AG08395 (cell line): ENCODE measurements at regions not wholly inside any gene's neighbourhood (a gene's known extent, or its start where the extent isn't known, plus 50 kb on each side); places are given as distances from the start of the nearest gene placed in this dataset.
"Not testable (repeated sequence)": the region's sequence is repeated elsewhere in the genome, so short reads cannot be mapped to it uniquely, and the experiment has no call there.

ENCODE experiments used
- DNase-seq: peaks from one replicate; pipeline ENCODE4 v3.0.0; 2012; ENCODE audit warnings: mixed read lengths, low spot score

- DNase-seq, result no peak
These were observed 640.2 kb upstream of the CAMK1G start for GRCh38 chr1:208943291-208943690.

- no peak for DNase-seq
These were observed 638.5 kb upstream of the CAMK1G start for GRCh38 chr1:208944981-208945451.

- no peak for DNase-seq
These were observed 633.3 kb upstream of the CAMK1G start for GRCh38 chr1:208950206-208950605.

GRCh38 chr1:208951026-208951525 is 632.4 kb upstream of the CAMK1G start:
- no peak for DNase-seq

GRCh38 chr1:208951908-208952307 is 631.6 kb upstream of the CAMK1G start:
- DNase-seq, result no peak

GRCh38 chr1:208962867-208963266 is 620.6 kb upstream of the CAMK1G start:
- no peak for DNase-seq

GRCh38 chr1:208965351-208965750 is 618.2 kb upstream of the CAMK1G start:
- no peak for DNase-seq

GRCh38 chr1:208967334-208967733 is 616.2 kb upstream of the CAMK1G start:
- DNase-seq, result no peak

- DNase-seq, result no peak
These were observed 608.8 kb upstream of the CAMK1G start for GRCh38 chr1:208974717-208975116.

- DNase-seq, result no peak
These were observed 608.1 kb upstream of the CAMK1G start for GRCh38 chr1:208975456-208975855.

- DNase-seq, result no peak
These were observed 606.5 kb upstream of the CAMK1G start for GRCh38 chr1:208977012-208977411.

- DNase-seq, result no peak
These were observed 605.8 kb upstream of the CAMK1G start for GRCh38 chr1:208977638-208978256.

GRCh38 chr1:208979776-208980175 is 603.7 kb upstream of the CAMK1G start:
- no peak for DNase-seq

GRCh38 chr1:208980605-208981004 is 602.9 kb upstream of the CAMK1G start:
- no peak for DNase-seq

- DNase-seq, result no peak
These were observed 598.3 kb upstream of the CAMK1G start for GRCh38 chr1:208985231-208985630.

- peak; percentile 73 for DNase-seq
These were observed 594.7 kb upstream of the CAMK1G start for GRCh38 chr1:208988811-208989222.

GRCh38 chr1:208990456-208990855 is 593.1 kb upstream of the CAMK1G start:
- DNase-seq, result no peak

- not testable (repeated sequence) for DNase-seq
These were observed 586.5 kb upstream of the CAMK1G start for GRCh38 chr1:208997053-208997452.

GRCh38 chr1:208997726-208998312 is 585.7 kb upstream of the CAMK1G start:
- DNase-seq, result peak; percentile 60

GRCh38 chr1:209008586-209008985 is 574.9 kb upstream of the CAMK1G start:
- DNase-seq, result no peak

GRCh38 chr1:209010475-209011230 is 572.9 kb upstream of the CAMK1G start:
- no peak for DNase-seq

GRCh38 chr1:209012443-209013196 is 570.9 kb upstream of the CAMK1G start:
- no peak for DNase-seq
